HG03045 (cell line): ENCODE measurements at regions not wholly inside any gene's neighbourhood (a gene's known extent, or its start where the extent isn't known, plus 50 kb on each side); places are given as distances from the start of the nearest gene placed in this dataset.
A peak's percentile ranks its signal among the peaks of the same experiment; 100 is the strongest.

ENCODE experiments used
- ATAC-seq: cut with Tn5 transposase; IDR thresholded peaks from one replicate; pipeline ENCODE4 v1.9.1; 2021; ENCODE audit warnings: mild to moderate bottlenecking, moderate library complexity; ENCODE audit not compliant: unreplicated experiment

- ATAC-seq = no peak
Measured at GRCh38 chr11:128367573-128367972, 219.8 kb downstream of the ETS1 start.

GRCh38 chr11:128365044-128365443 is 222.3 kb downstream of the ETS1 start:
- no peak for ATAC-seq

GRCh38 chr11:128361451-128362020 is 225.8 kb downstream of the ETS1 start:
- no peak for ATAC-seq

- no peak for ATAC-seq
Measured at GRCh38 chr11:128359515-128359914, 227.8 kb downstream of the ETS1 start.

- no peak for ATAC-seq
Measured at GRCh38 chr11:128357073-128357472, 230.3 kb downstream of the ETS1 start.

GRCh38 chr11:128355558-128355957 is 231.8 kb downstream of the ETS1 start:
- ATAC-seq = no peak

- no peak for ATAC-seq
Measured at GRCh38 chr11:128354476-128354875, 232.9 kb downstream of the ETS1 start.

GRCh38 chr11:128351168-128351567 is 236.2 kb downstream of the ETS1 start:
- no peak for ATAC-seq

- ATAC-seq = no peak
Measured at GRCh38 chr11:128349650-128350299, 237.6 kb downstream of the ETS1 start.

GRCh38 chr11:128346804-128347203 is 240.6 kb downstream of the ETS1 start:
- no peak for ATAC-seq

- ATAC-seq = no peak
Measured at GRCh38 chr11:128345316-128345715, 242.0 kb downstream of the ETS1 start.

GRCh38 chr11:128343870-128344269 is 243.5 kb downstream of the ETS1 start:
- no peak for ATAC-seq

- ATAC-seq = no peak
Measured at GRCh38 chr11:128343135-128343514, 244.2 kb downstream of the ETS1 start.

- peak; percentile 96 for ATAC-seq
Measured at GRCh38 chr11:128342511-128343134, 244.7 kb downstream of the ETS1 start.

- no peak for ATAC-seq
Measured at GRCh38 chr11:128341280-128342248, 245.8 kb downstream of the ETS1 start.

GRCh38 chr11:128339792-128340191 is 247.6 kb downstream of the ETS1 start:
- ATAC-seq = no peak

GRCh38 chr11:128338811-128339210 is 248.5 kb downstream of the ETS1 start:
- ATAC-seq = no peak

- no peak for ATAC-seq
Measured at GRCh38 chr11:128336203-128336602, 251.2 kb downstream of the ETS1 start.

- ATAC-seq = no peak
Measured at GRCh38 chr11:128335729-128336128, 251.6 kb downstream of the ETS1 start.

- ATAC-seq = no peak
Measured at GRCh38 chr11:128334311-128335044, 252.9 kb downstream of the ETS1 start.

- ATAC-seq = no peak
Measured at GRCh38 chr11:128331317-128331716, 256.0 kb downstream of the ETS1 start.
